GM12878 (cell line): ENCODE measurements at regions not wholly inside any gene's neighbourhood (a gene's known extent, or its start where the extent isn't known, plus 50 kb on each side); places are given as distances from the start of the nearest gene placed in this dataset.

Experiments
- ATAC-seq: fragments of 200-7000 bp; cut with Tn5 transposase; 3 replicates; pipeline ENCODE4 v1.9.1; 2020; ENCODE audit warnings: mild to moderate bottlenecking, moderate library complexity
- BruUV-seq: library from RNA; stranded (reverse); fragments of 400-500 nt; replicated peaks from 2 replicates; lab custom pipeline; 2021; lab: Mats Ljungman, UMichigan
- CTCF ChIA-PET: fragments of 300-600 bp; sonication (Branson Sonifier 250); formaldehyde crosslinking; extraction: SDS; loops from one replicate; lab custom pipeline; 2021; ENCODE audit warnings: inconsistent platforms; lab: Yijun Ruan, JAX
- POLR2A ChIA-PET: fragments of 350-600 bp; formaldehyde crosslinking; extraction: SDS; loops from one replicate; lab custom pipeline; 2021; ENCODE audit warnings: inconsistent platforms; lab: Charles Lee
- RAD21 ChIA-PET: fragments of 300-600 bp; sonication (Branson Sonifier 250); formaldehyde crosslinking; loops from one replicate; lab custom pipeline; 2023; ENCODE audit warnings: antibody characterized with exemption; ENCODE audit not compliant: unreplicated experiment; lab: Charles Lee
- SMC1A ChIA-PET: fragments of 300-600 bp; sonication (Branson Sonifier 250); formaldehyde crosslinking; loops from one replicate; lab custom pipeline; 2023; ENCODE audit not compliant: unreplicated experiment, uncharacterized antibody; lab: Charles Lee
- DNase-seq: peaks from one replicate; pipeline ENCODE4 v3.0.0-alpha.2; 2011; ENCODE audit warnings: low read depth, low spot score
- FAIRE-seq: peaks from 3 replicates; lab custom pipeline; 2011; peaks lifted over from hg19 to GRCh38; lab: Jason Lieb, UNC
- H2AFZ ChIP-seq: 2 replicates; pipeline ENCODE4 v1.6.0; 2011; ENCODE audit warnings: low read depth, low read length, control low read depth; ENCODE audit not compliant: control insufficient read depth
- H3K27ac ChIP-seq: 2 replicates; pipeline ENCODE4 v1.5.1; 2011; ENCODE audit warnings: control low read depth; ENCODE audit not compliant: control insufficient read depth, insufficient read depth
- H3K27me3 ChIP-seq, 2 experiments: replicated peaks in 1 of 2; 2 replicates each; pipeline versions ENCODE4 v1.6.0 to v1.6.1; 2011; ENCODE audit warnings: low read length in 1 of 2; ENCODE audit not compliant: control insufficient read depth in 2 of 2, insufficient read depth in 2 of 2
- H3K36me3 ChIP-seq, 2 experiments: 2 replicates each; pipeline ENCODE4 v1.5.1; 2011; ENCODE audit warnings: low read length in 1 of 2; ENCODE audit not compliant: control insufficient read depth in 2 of 2, insufficient read depth in 2 of 2
- H3K4me1 ChIP-seq: 2 replicates; pipeline ENCODE4 v1.6.1; 2011; ENCODE audit warnings: mild to moderate bottlenecking, low read length, moderate library complexity, mixed read lengths; ENCODE audit not compliant: control insufficient read depth, insufficient read depth
- H3K4me2 ChIP-seq: 2 replicates; pipeline ENCODE4 v1.6.0; 2011; ENCODE audit warnings: control low read depth; ENCODE audit not compliant: control insufficient read depth, insufficient read depth
- H3K4me3 ChIP-seq: fragments of 200-600 bp; sonication (generic); 2 replicates; pipeline ENCODE4 v1.5.1; 2016
- H3K79me2 ChIP-seq: 2 replicates; pipeline ENCODE4 v1.6.0; 2011; ENCODE audit warnings: low read length; ENCODE audit not compliant: control insufficient read depth, insufficient read depth
- H3K9ac ChIP-seq: 2 replicates; pipeline ENCODE4 v1.8.0; 2011; ENCODE audit warnings: low read length, control low read depth, mixed read lengths; ENCODE audit not compliant: control insufficient read depth, insufficient read depth
- H3K9me3 ChIP-seq: replicated peaks from 3 replicates; pipeline ENCODE4 v1.5.1; 2011; ENCODE audit warnings: mild to moderate bottlenecking, low read length; ENCODE audit not compliant: control insufficient read depth, insufficient read depth
- H4K20me1 ChIP-seq: 2 replicates; pipeline ENCODE4 v1.6.0; 2011; ENCODE audit not compliant: control insufficient read depth, insufficient read depth
- MTA2 ChIP-seq: fragments of 450-650 bp; IDR thresholded peaks from 2 replicates; pipeline ENCODE4 v1.6.1; 2016; ENCODE audit warnings: low read depth, mild to moderate bottlenecking, moderate library complexity
- MYC ChIP-seq: IDR thresholded peaks from 2 replicates; pipeline ENCODE4 v1.6.1; 2011; ENCODE audit warnings: mild to moderate bottlenecking, low read length, moderate library complexity, inconsistent platforms; ENCODE audit not compliant: insufficient read depth, insufficient replicate concordance, insufficient read length, severe bottlenecking
- RELA ChIP-seq: fragments of 450-650 bp; IDR thresholded peaks from 2 replicates; pipeline ENCODE4 v1.8.0; 2014; ENCODE audit warnings: borderline replicate concordance; ENCODE audit not compliant: partially characterized antibody
- WGBS: methylation state at CpG from one replicate; pipeline ENCODE4 v1.1.6; 2016; ENCODE audit warnings: low lambda C conversion rate; ENCODE audit not compliant: insufficient replicate concordance, insufficient coverage; ENCODE audit errors: missing lambda C conversion rate; 5-methylcytosine and 5-hydroxymethylcytosine counted together
- in situ Hi-C: fragments of 300-500 bp; cut with MboI; formaldehyde crosslinking; loops from 9 replicates; pipeline ENCODE4 v1.14.3; 2018; ENCODE audit warnings: mixed read lengths
- intact Hi-C: fragments of 100-400 bp; cut with micrococcal nuclease; formaldehyde crosslinking; loops from one replicate; pipeline ENCODE4 v1.14.2; 2022; ENCODE audit not compliant: unreplicated experiment
- TF ChIP-seq, protein P1 (sequence below): fragments of 150-350 bp; IDR thresholded peaks from 2 replicates; pipeline ENCODE4 v1.6.1; 2016; ENCODE audit warnings: low read depth, low read length
- TF ChIP-seq, protein P2 (sequence below): fragments of 450-650 bp; IDR thresholded peaks from 2 replicates; pipeline ENCODE4 v1.6.1; 2014; ENCODE audit warnings: mild to moderate bottlenecking
- TF ChIP-seq, protein P3 (sequence below): fragments of 450-650 bp; IDR thresholded peaks from 2 replicates; pipeline ENCODE4 v1.6.1; 2017; ENCODE audit warnings: borderline replicate concordance

DNA sequence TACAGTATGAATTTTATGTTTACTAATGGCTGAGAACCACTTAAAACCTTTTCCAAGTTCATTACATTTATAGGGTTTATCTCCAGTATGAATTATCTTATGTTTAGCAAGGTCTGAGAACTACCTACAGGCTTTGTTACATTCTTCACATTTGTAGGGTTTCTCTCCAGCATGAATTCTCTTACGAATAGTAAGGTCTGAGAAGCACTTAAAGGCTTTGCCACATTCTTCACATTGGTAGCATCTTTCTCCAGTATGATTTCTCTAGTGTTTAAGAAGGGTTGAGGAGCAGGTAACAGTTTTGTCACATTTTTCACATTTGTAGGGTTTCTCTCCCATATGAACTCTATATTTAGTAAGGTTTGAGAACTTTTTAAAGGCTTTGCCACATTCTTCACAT, 1127.4 kb downstream of the EFNA5 start:
- Histone ChIP-seq H3K4me1 (no peaks in the 10 kb centered on the region), H3K4me3 (no peak overlapping the region), H4K20me1 (no peaks in the 10 kb centered on the region), H3K27ac (no peak overlapping the region), H2AFZ (no peak overlapping the region), H3K27me3 (no peaks in the 10 kb centered on the region), H3K9me3 (no peaks in the 10 kb centered on the region; the same call in 2 of the 3 replicates), H3K79me2 (no peaks in the 10 kb centered on the region), H3K36me3 (no peaks in the 10 kb centered on the region), H3K9ac (no peak overlapping the region), H3K4me2 (no peak overlapping the region)
- CTCF ChIA-PET, result no interaction called here
- in situ Hi-C loops, result no loop called here
- 0% methylated on average over 1 of the region's 1 CpG for WGBS
- TF ChIP-seq MTA2 (no peak), RELA (no peak), MYC (no peak)
- TF ChIP-seq, protein P1, sequence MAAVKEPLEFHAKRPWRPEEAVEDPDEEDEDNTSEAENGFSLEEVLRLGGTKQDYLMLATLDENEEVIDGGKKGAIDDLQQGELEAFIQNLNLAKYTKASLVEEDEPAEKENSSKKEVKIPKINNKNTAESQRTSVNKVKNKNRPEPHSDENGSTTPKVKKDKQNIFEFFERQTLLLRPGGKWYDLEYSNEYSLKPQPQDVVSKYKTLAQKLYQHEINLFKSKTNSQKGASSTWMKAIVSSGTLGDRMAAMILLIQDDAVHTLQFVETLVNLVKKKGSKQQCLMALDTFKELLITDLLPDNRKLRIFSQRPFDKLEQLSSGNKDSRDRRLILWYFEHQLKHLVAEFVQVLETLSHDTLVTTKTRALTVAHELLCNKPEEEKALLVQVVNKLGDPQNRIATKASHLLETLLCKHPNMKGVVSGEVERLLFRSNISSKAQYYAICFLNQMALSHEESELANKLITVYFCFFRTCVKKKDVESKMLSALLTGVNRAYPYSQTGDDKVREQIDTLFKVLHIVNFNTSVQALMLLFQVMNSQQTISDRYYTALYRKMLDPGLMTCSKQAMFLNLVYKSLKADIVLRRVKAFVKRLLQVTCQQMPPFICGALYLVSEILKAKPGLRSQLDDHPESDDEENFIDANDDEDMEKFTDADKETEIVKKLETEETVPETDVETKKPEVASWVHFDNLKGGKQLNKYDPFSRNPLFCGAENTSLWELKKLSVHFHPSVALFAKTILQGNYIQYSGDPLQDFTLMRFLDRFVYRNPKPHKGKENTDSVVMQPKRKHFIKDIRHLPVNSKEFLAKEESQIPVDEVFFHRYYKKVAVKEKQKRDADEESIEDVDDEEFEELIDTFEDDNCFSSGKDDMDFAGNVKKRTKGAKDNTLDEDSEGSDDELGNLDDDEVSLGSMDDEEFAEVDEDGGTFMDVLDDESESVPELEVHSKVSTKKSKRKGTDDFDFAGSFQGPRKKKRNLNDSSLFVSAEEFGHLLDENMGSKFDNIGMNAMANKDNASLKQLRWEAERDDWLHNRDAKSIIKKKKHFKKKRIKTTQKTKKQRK, result no peak
- TF ChIP-seq, protein P2, sequence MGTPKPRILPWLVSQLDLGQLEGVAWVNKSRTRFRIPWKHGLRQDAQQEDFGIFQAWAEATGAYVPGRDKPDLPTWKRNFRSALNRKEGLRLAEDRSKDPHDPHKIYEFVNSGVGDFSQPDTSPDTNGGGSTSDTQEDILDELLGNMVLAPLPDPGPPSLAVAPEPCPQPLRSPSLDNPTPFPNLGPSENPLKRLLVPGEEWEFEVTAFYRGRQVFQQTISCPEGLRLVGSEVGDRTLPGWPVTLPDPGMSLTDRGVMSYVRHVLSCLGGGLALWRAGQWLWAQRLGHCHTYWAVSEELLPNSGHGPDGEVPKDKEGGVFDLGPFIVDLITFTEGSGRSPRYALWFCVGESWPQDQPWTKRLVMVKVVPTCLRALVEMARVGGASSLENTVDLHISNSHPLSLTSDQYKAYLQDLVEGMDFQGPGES, result no peak
- TF ChIP-seq, protein P3, sequence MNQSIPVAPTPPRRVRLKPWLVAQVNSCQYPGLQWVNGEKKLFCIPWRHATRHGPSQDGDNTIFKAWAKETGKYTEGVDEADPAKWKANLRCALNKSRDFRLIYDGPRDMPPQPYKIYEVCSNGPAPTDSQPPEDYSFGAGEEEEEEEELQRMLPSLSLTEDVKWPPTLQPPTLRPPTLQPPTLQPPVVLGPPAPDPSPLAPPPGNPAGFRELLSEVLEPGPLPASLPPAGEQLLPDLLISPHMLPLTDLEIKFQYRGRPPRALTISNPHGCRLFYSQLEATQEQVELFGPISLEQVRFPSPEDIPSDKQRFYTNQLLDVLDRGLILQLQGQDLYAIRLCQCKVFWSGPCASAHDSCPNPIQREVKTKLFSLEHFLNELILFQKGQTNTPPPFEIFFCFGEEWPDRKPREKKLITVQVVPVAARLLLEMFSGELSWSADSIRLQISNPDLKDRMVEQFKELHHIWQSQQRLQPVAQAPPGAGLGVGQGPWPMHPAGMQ, result no peak
- intact Hi-C loops, result no loop called here
- RAD21 ChIA-PET, result no interaction called here
- POLR2A ChIA-PET, result no interaction called here
- SMC1A ChIA-PET, result no interaction called here
- DNase-seq (no peak), ATAC-seq (no peak), FAIRE-seq (no peak)
- no TSS peak for BruUV-seq
